Ovary (tissue), 3 donors: ENCODE measurements at regions not wholly inside any gene's neighbourhood (a gene's known extent, or its start where the extent isn't known, plus 50 kb on each side); places are given as distances from the start of the nearest gene placed in this dataset.

ENCODE experiments used
- POLR2A ChIP-seq: fragments of 450-650 bp; IDR thresholded peaks from one replicate; pipeline ENCODE4 v1.6.1; 2017; ENCODE audit warnings: antibody characterized with exemption, mild to moderate bottlenecking, moderate library complexity
- TF ChIP-seq, protein P1 (sequence below), 3 donors: fragments of 450-650 bp in 2 of 3; fragments of 200-600 bp in 1 of 3; IDR thresholded peaks; one replicate each; pipeline versions ENCODE4 v1.5.1 to v1.8.0; 2016 to 2022; ENCODE audit warnings: antibody characterized with exemption in 3 of 3, mild to moderate bottlenecking in 1 of 3
- donor health status: DM: no; HTN: no; CAD: no.

- TF ChIP-seq, protein P1, sequence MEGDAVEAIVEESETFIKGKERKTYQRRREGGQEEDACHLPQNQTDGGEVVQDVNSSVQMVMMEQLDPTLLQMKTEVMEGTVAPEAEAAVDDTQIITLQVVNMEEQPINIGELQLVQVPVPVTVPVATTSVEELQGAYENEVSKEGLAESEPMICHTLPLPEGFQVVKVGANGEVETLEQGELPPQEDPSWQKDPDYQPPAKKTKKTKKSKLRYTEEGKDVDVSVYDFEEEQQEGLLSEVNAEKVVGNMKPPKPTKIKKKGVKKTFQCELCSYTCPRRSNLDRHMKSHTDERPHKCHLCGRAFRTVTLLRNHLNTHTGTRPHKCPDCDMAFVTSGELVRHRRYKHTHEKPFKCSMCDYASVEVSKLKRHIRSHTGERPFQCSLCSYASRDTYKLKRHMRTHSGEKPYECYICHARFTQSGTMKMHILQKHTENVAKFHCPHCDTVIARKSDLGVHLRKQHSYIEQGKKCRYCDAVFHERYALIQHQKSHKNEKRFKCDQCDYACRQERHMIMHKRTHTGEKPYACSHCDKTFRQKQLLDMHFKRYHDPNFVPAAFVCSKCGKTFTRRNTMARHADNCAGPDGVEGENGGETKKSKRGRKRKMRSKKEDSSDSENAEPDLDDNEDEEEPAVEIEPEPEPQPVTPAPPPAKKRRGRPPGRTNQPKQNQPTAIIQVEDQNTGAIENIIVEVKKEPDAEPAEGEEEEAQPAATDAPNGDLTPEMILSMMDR (IDR thresholded peaks at IDR 0.05): no peak
- no peak for TF ChIP-seq POLR2A
Observed at GRCh38 chr9:102482776-102483175, 512.4 kb upstream of the CYLC2 start.
